ENCODE measurements at regions not wholly inside any gene's neighbourhood (a gene's known extent, or its start where the extent isn't known, plus 50 kb on each side); places are given as distances from the start of the nearest gene placed in this dataset.

- no peak for DNase-seq (ENCODE audit: low read depth)
- H3K4me3 ChIP-seq (ENCODE audit: control insufficient read depth, low read depth, low read length) = no peak overlapping the region
- TF ChIP-seq CTCF (conservative IDR thresholded peaks at IDR 0.05; ENCODE audit: control insufficient read depth, insufficient read depth, low read depth, low read length) = no peak
Measured at GRCh38 chr10:20647756-20648155, 249.4 kb downstream of the NEBL start.

- DNase-seq (ENCODE audit: low read depth) = peak; percentile 59
- no peak overlapping the region for H3K4me3 ChIP-seq (ENCODE audit: control insufficient read depth, low read depth, low read length)
- no peak for TF ChIP-seq CTCF (conservative IDR thresholded peaks at IDR 0.05; ENCODE audit: control insufficient read depth, insufficient read depth, low read depth, low read length)
Measured at GRCh38 chr10:20644421-20644820, 252.7 kb downstream of the NEBL start.

GRCh38 chr10:20641605-20642004 lies 255.5 kb downstream of the NEBL start:
- no peak for TF ChIP-seq CTCF (conservative IDR thresholded peaks at IDR 0.05; ENCODE audit: control insufficient read depth, insufficient read depth, low read depth, low read length)
- no peak for DNase-seq (ENCODE audit: low read depth)
- no peak overlapping the region for H3K4me3 ChIP-seq (ENCODE audit: control insufficient read depth, low read depth, low read length)

GRCh38 chr10:20635570-20635969 lies 261.5 kb downstream of the NEBL start:
- no peak for DNase-seq (ENCODE audit: low read depth)
- no peak overlapping the region for H3K4me3 ChIP-seq (ENCODE audit: control insufficient read depth, low read depth, low read length)
- TF ChIP-seq CTCF (conservative IDR thresholded peaks at IDR 0.05; ENCODE audit: control insufficient read depth, insufficient read depth, low read depth, low read length) = no peak

- peak; percentile 14 for DNase-seq (ENCODE audit: low read depth)
- H3K4me3 ChIP-seq (ENCODE audit: control insufficient read depth, low read depth, low read length) = no peak overlapping the region
- TF ChIP-seq CTCF (conservative IDR thresholded peaks at IDR 0.05; ENCODE audit: control insufficient read depth, insufficient read depth, low read depth, low read length) = no peak
Measured at GRCh38 chr10:20634839-20635238, 262.3 kb downstream of the NEBL start.

GRCh38 chr10:20633714-20634113 lies 263.4 kb downstream of the NEBL start:
- no peak for TF ChIP-seq CTCF (conservative IDR thresholded peaks at IDR 0.05; ENCODE audit: control insufficient read depth, insufficient read depth, low read depth, low read length)
- H3K4me3 ChIP-seq (ENCODE audit: control insufficient read depth, low read depth, low read length) = no peak overlapping the region
- DNase-seq (ENCODE audit: low read depth) = no peak

- H3K4me3 ChIP-seq (ENCODE audit: control insufficient read depth, low read depth, low read length) = no peak overlapping the region
- no peak for DNase-seq (ENCODE audit: low read depth)
- no peak for TF ChIP-seq CTCF (conservative IDR thresholded peaks at IDR 0.05; ENCODE audit: control insufficient read depth, insufficient read depth, low read depth, low read length)
Measured at GRCh38 chr10:20632696-20633095, 264.4 kb downstream of the NEBL start.
